GM18861 (cell line): ENCODE measurements at regions not wholly inside any gene's neighbourhood (a gene's known extent, or its start where the extent isn't known, plus 50 kb on each side); places are given as distances from the start of the nearest gene placed in this dataset.

Experiments used
- ATAC-seq: cut with Tn5 transposase; IDR thresholded peaks from one replicate; pipeline ENCODE4 v1.9.1; 2021; ENCODE audit not compliant: unreplicated experiment

DNA sequence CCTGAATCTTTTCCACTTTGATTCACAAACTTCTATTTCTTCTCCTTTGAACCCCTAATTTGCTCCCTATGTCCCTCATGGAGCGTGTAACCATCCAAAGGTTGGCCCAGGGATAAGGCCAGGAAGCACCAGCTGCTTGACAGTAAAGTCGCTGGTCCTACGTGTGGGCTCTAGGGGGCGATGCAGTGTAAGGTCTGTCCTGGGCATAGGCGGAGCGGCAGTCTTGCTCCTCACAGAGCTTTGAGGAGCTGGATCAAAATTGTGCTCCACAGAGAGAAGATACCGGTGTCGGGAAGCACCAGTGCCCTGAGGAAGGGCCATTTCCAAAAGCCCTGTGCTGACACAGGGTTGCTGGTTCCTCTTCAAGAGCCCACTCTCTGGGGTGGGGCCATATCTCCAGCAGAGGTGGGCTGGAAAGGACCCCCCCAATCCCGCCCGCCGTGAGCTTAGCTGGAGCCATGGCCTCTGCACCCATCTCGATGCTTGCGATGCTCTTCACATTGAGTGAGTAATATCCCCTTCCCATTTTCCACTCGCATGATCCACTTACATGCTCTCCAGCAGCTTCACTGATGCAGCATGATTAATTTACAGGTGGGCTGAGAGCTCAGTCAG lies 49.9 kb upstream of the OR4E1 start:
- no peak for ATAC-seq
